H9 (cell line): ENCODE measurements at regions not wholly inside any gene's neighbourhood (a gene's known extent, or its start where the extent isn't known, plus 50 kb on each side); places are given as distances from the start of the nearest gene placed in this dataset.
"Not testable (repeated sequence)": the region's sequence is repeated elsewhere in the genome, so short reads cannot be mapped to it uniquely, and the experiment has no call there.

Experiments
- DNase-seq: peaks from one replicate; pipeline ENCODE4 v3.0.0-alpha.2; 2017
- H2AFZ ChIP-seq: one replicate; pipeline ENCODE4 v1.6.1; 2013; ENCODE audit warnings: mild to moderate bottlenecking, low read length, control low read depth, moderate library complexity
- H2AK5ac ChIP-seq: 2 replicates; pipeline ENCODE4 v1.6.1; 2013; ENCODE audit warnings: low read length, control low read depth, mixed read lengths; ENCODE audit not compliant: insufficient read length
- H2BK120ac ChIP-seq: one replicate; pipeline ENCODE4 v1.6.1; 2013; ENCODE audit warnings: low read depth, mild to moderate bottlenecking, low read length, control low read depth, inconsistent platforms; ENCODE audit not compliant: poor library complexity, severe bottlenecking
- H2BK12ac ChIP-seq: 2 replicates; pipeline ENCODE4 v1.6.1; 2013; ENCODE audit warnings: low read length, control low read depth, mixed read lengths, low read depth; ENCODE audit not compliant: insufficient read length
- H2BK15ac ChIP-seq: 2 replicates; pipeline ENCODE4 v1.6.1; 2013; ENCODE audit warnings: low read depth, low read length, control low read depth
- H2BK20ac ChIP-seq: one replicate; pipeline ENCODE4 v1.6.1; 2013; ENCODE audit warnings: low read depth, mild to moderate bottlenecking, low read length, control low read depth, inconsistent platforms; ENCODE audit not compliant: poor library complexity, severe bottlenecking
- H2BK5ac ChIP-seq: 2 replicates; pipeline ENCODE4 v1.6.1; 2013; ENCODE audit warnings: low read length, control low read depth, mixed read lengths; ENCODE audit not compliant: insufficient read length
- H3K14ac ChIP-seq: 2 replicates; pipeline ENCODE4 v1.6.1; 2013; ENCODE audit warnings: low read length, control low read depth; ENCODE audit not compliant: insufficient read depth
- H3K18ac ChIP-seq: 2 replicates; pipeline ENCODE4 v1.6.1; 2013; ENCODE audit warnings: low read depth, mild to moderate bottlenecking, mixed read lengths, low read length, control low read depth; ENCODE audit not compliant: insufficient read length
- H3K23ac ChIP-seq: 2 replicates; pipeline ENCODE4 v1.6.1; 2013; ENCODE audit warnings: low read length, control low read depth, mixed read lengths, low read depth; ENCODE audit not compliant: insufficient read length
- H3K23me2 ChIP-seq: 2 replicates; pipeline ENCODE4 v1.6.1; 2013; ENCODE audit warnings: low read depth, mild to moderate bottlenecking, mixed read lengths, low read length, control low read depth; ENCODE audit not compliant: insufficient read length, poor library complexity, severe bottlenecking
- H3K27ac ChIP-seq: 2 replicates; pipeline ENCODE4 v1.5.1; 2013; ENCODE audit warnings: low read length, control low read depth, mixed read lengths, low read depth; ENCODE audit not compliant: insufficient read length
- H3K27me3 ChIP-seq: 2 replicates; pipeline ENCODE4 v1.6.1; 2013; ENCODE audit warnings: low read length, control low read depth, inconsistent platforms; ENCODE audit not compliant: insufficient read depth
- H3K4ac ChIP-seq: 2 replicates; pipeline ENCODE4 v1.6.1; 2013; ENCODE audit warnings: low read depth, mild to moderate bottlenecking, control low read depth, inconsistent platforms, low read length, moderate library complexity
- H3K4me1 ChIP-seq: 2 replicates; pipeline ENCODE4 v1.6.1; 2013; ENCODE audit warnings: low read length, control low read depth, inconsistent platforms; ENCODE audit not compliant: insufficient read depth
- H3K4me2 ChIP-seq: 2 replicates; pipeline ENCODE4 v1.6.1; 2013; ENCODE audit warnings: low read length, control low read depth, mixed read lengths; ENCODE audit not compliant: insufficient read length, insufficient read depth
- H3K56ac ChIP-seq: 2 replicates; pipeline ENCODE4 v1.6.1; 2013; ENCODE audit warnings: low read depth, mild to moderate bottlenecking, mixed read lengths, low read length, control low read depth; ENCODE audit not compliant: insufficient read length
- H3K79me1 ChIP-seq: 2 replicates; pipeline ENCODE4 v1.6.1; 2013; ENCODE audit warnings: low read depth, mild to moderate bottlenecking, moderate library complexity, low read length, control low read depth, inconsistent platforms; ENCODE audit not compliant: insufficient read depth, poor library complexity, severe bottlenecking
- H3K79me2 ChIP-seq: 2 replicates; pipeline ENCODE4 v1.6.1; 2013; ENCODE audit warnings: low read length, control low read depth, inconsistent platforms; ENCODE audit not compliant: insufficient read depth
- H3K9ac ChIP-seq: 2 replicates; pipeline ENCODE4 v1.6.1; 2013; ENCODE audit warnings: low read length, control low read depth, mixed read lengths; ENCODE audit not compliant: insufficient read length; ENCODE audit errors: extremely low read depth
- H3K9me3 ChIP-seq: one replicate; pipeline ENCODE4 v1.6.1; 2013; ENCODE audit warnings: low read depth, low read length, inconsistent platforms; ENCODE audit not compliant: control insufficient read depth
- H3T11ph ChIP-seq: one replicate; pipeline ENCODE4 v1.6.1; 2013; ENCODE audit warnings: mild to moderate bottlenecking, low read length, control low read depth, inconsistent platforms
- H4K20me1 ChIP-seq: one replicate; pipeline ENCODE4 v1.6.1; 2013; ENCODE audit not compliant: control insufficient read depth, insufficient read length, insufficient read depth
- H4K5ac ChIP-seq: 2 replicates; pipeline ENCODE4 v1.6.1; 2013; ENCODE audit warnings: low read depth, mild to moderate bottlenecking, mixed read lengths, low read length, control low read depth; ENCODE audit not compliant: insufficient read length
- H4K8ac ChIP-seq: replicated peaks from 2 replicates; pipeline ENCODE4 v1.6.1; 2013; ENCODE audit warnings: low read length, control low read depth, mixed read lengths, low read depth; ENCODE audit not compliant: insufficient read length
- H4K91ac ChIP-seq: 2 replicates; pipeline ENCODE4 v1.6.1; 2013; ENCODE audit warnings: low read depth, mild to moderate bottlenecking, moderate library complexity, mixed read lengths, low read length, control low read depth; ENCODE audit not compliant: insufficient read length
- H3K27ac Mint-ChIP-seq, 3 experiments: 2 replicates in 2 of 3; 3 replicates in 1 of 3; pipeline ENCODE4 v1.8.0; 2020 to 2021; ENCODE audit warnings: mixed read lengths in 3 of 3, mild to moderate bottlenecking in 1 of 3, moderate library complexity in 1 of 3
- H3K27me3 Mint-ChIP-seq: 2 replicates; pipeline ENCODE4 v1.8.0; 2021; ENCODE audit warnings: low read depth, mild to moderate bottlenecking, moderate library complexity, mixed read lengths
- H3K36me3 Mint-ChIP-seq, 3 experiments: 2 replicates in 2 of 3; 3 replicates in 1 of 3; pipeline ENCODE4 v1.8.0; 2020 to 2021; ENCODE audit warnings: low read depth in 3 of 3, mixed read lengths in 3 of 3; ENCODE audit not compliant: insufficient read depth in 1 of 3
- H3K4me1 Mint-ChIP-seq, 2 experiments: 2 replicates each; pipeline ENCODE4 v1.8.0; 2020; ENCODE audit warnings: mixed read lengths in 2 of 2
- H3K4me3 Mint-ChIP-seq, 2 experiments: 2 replicates in 1 of 2; 3 replicates in 1 of 2; pipeline ENCODE4 v1.8.0; 2020 to 2021; ENCODE audit warnings: mild to moderate bottlenecking in 2 of 2, mixed read lengths in 2 of 2, moderate library complexity in 1 of 2
- H3K9me3 Mint-ChIP-seq, 2 experiments: 2 replicates in 1 of 2; 3 replicates in 1 of 2; pipeline ENCODE4 v1.8.0; 2020; ENCODE audit warnings: mild to moderate bottlenecking in 2 of 2, mixed read lengths in 2 of 2, moderate library complexity in 1 of 2
- CTCF ChIP-seq: fragments of 200-600 bp; sonication (generic); conservative IDR thresholded peaks from 3 replicates; pipeline ENCODE4 v1.8.0; 2021; ENCODE audit warnings: antibody characterized with exemption, mild to moderate bottlenecking
- WGBS: extraction: QIAGEN DNeasy Blood & Tissue Kit; methylation state at CpG from one replicate; pipeline ENCODE4 v1.1.7; 2013; ENCODE audit warnings: missing lambda C conversion rate, low lambda C conversion rate, mixed read lengths; ENCODE audit not compliant: insufficient read length; ENCODE audit errors: extremely low coverage; 5-methylcytosine and 5-hydroxymethylcytosine counted together

- Histone ChIP-seq H3K9me3 (no peaks in the 10 kb centered on the region), H3K56ac (no peak overlapping the region), H3K4me2 (no peak overlapping the region), H3K27me3 (no peaks in the 10 kb centered on the region), H3K27ac (no peak overlapping the region), H3K4me1 (no peaks in the 10 kb centered on the region), H2BK20ac (no peak overlapping the region), H4K20me1 (no peaks in the 10 kb centered on the region), H2BK12ac (no peak overlapping the region), H3T11ph (no peak overlapping the region), H4K91ac (no peak overlapping the region), H3K23ac (no peak overlapping the region), H3K4ac (no peak overlapping the region), H3K18ac (no peak overlapping the region), H2BK5ac (no peak overlapping the region), H3K79me1 (no peaks in the 10 kb centered on the region), H3K23me2 (no peaks in the 10 kb centered on the region), H2BK15ac (no peak overlapping the region), H3K79me2 (no peaks in the 10 kb centered on the region), H3K9ac (no peak overlapping the region), H4K5ac (no peak overlapping the region), H4K8ac (no peak overlapping the region), H2AK5ac (no peak overlapping the region), H3K14ac (no peak overlapping the region), H2BK120ac (no peak overlapping the region), H2AFZ (no peak overlapping the region)
- peaks cover 8 to 9% of the 10 kb centered on the region in 2 experiments; a peak in 2 of 4 replicates for H3K4me1 Mint-ChIP-seq
- TF ChIP-seq CTCF, result no peak
- no peaks in the 10 kb centered on the region for H3K27me3 Mint-ChIP-seq
- no peak for DNase-seq
- H3K27ac Mint-ChIP-seq, result no peak overlapping the region
- no CpG with 5 or more reads among the region's 4 CpGs for WGBS
- peaks cover 16 to 21% of the 10 kb centered on the region in 2 experiments for H3K9me3 Mint-ChIP-seq
- no peak overlapping the region for H3K4me3 Mint-ChIP-seq
- peaks cover 0 to 16% (median 2%) of the 10 kb centered on the region in 3 experiments; a peak in 3 of 7 replicates for H3K36me3 Mint-ChIP-seq
These were observed 95.1 kb upstream of the GRAMD1B start for GRCh38 chr11:123334925-123335324.

- H3K23me2 ChIP-seq, H2BK20ac ChIP-seq, H4K20me1 ChIP-seq, H3K56ac ChIP-seq, H3K4me1 Mint-ChIP-seq, H2BK120ac ChIP-seq, H3K23ac ChIP-seq, H4K5ac ChIP-seq, H3K9me3 ChIP-seq, H3K27me3 ChIP-seq, H3K27me3 Mint-ChIP-seq, H3K4me1 ChIP-seq, H3T11ph ChIP-seq, H3K9ac ChIP-seq, H4K91ac ChIP-seq, H4K8ac ChIP-seq, H2BK15ac ChIP-seq, H2AFZ ChIP-seq, H2BK5ac ChIP-seq, H3K4me2 ChIP-seq, H3K79me1 ChIP-seq, H2AK5ac ChIP-seq, H2BK12ac ChIP-seq, H3K18ac ChIP-seq, H3K27ac ChIP-seq, H3K14ac ChIP-seq, H3K4me3 Mint-ChIP-seq, DNase-seq, H3K4ac ChIP-seq, H3K79me2 ChIP-seq, H3K27ac Mint-ChIP-seq: not testable (repeated sequence)
- Mint-ChIP-seq H3K36me3 (peaks cover 0 to 16% (median 2%) of the 10 kb centered on the region in 3 experiments; a peak in 3 of 7 replicates), H3K9me3 (peaks cover 16 to 21% of the 10 kb centered on the region in 2 experiments)
- WGBS, result no CpG with 5 or more reads among the region's 1 CpG
These were observed 97.5 kb upstream of the GRAMD1B start for GRCh38 chr11:123332577-123332976.
